ENCODE measurements at regions not wholly inside any gene's neighbourhood (a gene's known extent, or its start where the extent isn't known, plus 50 kb on each side); places are given as distances from the start of the nearest gene placed in this dataset.

DNA sequence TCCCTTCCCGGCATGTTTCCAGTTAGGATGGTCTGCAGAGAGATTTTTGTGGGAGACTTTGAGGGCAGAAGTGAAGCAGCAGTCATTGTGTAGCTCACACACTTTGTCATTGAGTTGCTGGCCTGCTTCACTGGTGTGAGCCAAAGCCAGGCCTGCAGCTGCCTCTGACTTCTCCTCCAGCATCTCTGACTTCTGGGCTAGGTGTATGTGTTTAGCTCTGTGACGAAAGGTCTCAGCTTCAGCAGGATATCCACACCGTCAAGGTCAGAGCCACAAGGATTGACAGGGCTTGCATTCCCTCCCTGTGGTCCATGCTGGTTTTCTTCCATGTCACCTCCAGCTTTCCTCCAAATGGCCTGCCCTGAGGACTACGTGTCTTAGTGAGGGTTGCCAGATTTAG lies 57.1 kb upstream of the OSBPL11 start:
- intact Hi-C loops (cut with micrococcal nuclease; ENCODE audit: unreplicated experiment), result no loop called here
- Mint-ChIP-seq H3K4me1 (ENCODE audit: low read depth, unreplicated experiment) (peaks cover 19% of the 10 kb centered on the region), H3K4me3 (ENCODE audit: low read depth, unreplicated experiment) (no peak overlapping the region), H3K36me3 (ENCODE audit: insufficient read depth, unreplicated experiment) (peaks cover 8% of the 10 kb centered on the region), H3K27me3 (ENCODE audit: unreplicated experiment) (no peaks in the 10 kb centered on the region), H3K27ac (ENCODE audit: unreplicated experiment) (no peak overlapping the region), H3K9me3 (ENCODE audit: low read depth, unreplicated experiment) (no peaks in the 10 kb centered on the region)
- no TSS peak for BruUV-seq (replicated peaks)
- no peak for TF ChIP-seq CTCF (IDR thresholded peaks at IDR 0.05; ENCODE audit: unreplicated experiment)
- no peak for DNase-seq
- CTCF ChIA-PET, result interaction anchor here (0.7 to 1.3 kb wide), 2 partner anchors 10 to 681 kb away, joined by 3 read pairs; no protein-coding TSS in a partner anchor

- intact Hi-C loops (cut with micrococcal nuclease; ENCODE audit: unreplicated experiment), result no loop called here
- DNase-seq, result no peak
- no peak for TF ChIP-seq CTCF (IDR thresholded peaks at IDR 0.05; ENCODE audit: unreplicated experiment)
- no peak overlapping the region for H3K27ac Mint-ChIP-seq (ENCODE audit: unreplicated experiment)
- CTCF ChIA-PET, result no interaction called here
- no peak overlapping the region for H3K4me3 Mint-ChIP-seq (ENCODE audit: low read depth, unreplicated experiment)
- no peaks in the 10 kb centered on the region for H3K9me3 Mint-ChIP-seq (ENCODE audit: low read depth, unreplicated experiment)
- H3K4me1 Mint-ChIP-seq (ENCODE audit: low read depth, unreplicated experiment), result peaks cover 9% of the 10 kb centered on the region
- H3K27me3 Mint-ChIP-seq (ENCODE audit: unreplicated experiment), result no peaks in the 10 kb centered on the region
- no peaks in the 10 kb centered on the region for H3K36me3 Mint-ChIP-seq (ENCODE audit: insufficient read depth, unreplicated experiment)
- BruUV-seq (replicated peaks), result no TSS peak
Observed at GRCh38 chr3:125654526-125654925, 59.2 kb upstream of the OSBPL11 start.

DNA sequence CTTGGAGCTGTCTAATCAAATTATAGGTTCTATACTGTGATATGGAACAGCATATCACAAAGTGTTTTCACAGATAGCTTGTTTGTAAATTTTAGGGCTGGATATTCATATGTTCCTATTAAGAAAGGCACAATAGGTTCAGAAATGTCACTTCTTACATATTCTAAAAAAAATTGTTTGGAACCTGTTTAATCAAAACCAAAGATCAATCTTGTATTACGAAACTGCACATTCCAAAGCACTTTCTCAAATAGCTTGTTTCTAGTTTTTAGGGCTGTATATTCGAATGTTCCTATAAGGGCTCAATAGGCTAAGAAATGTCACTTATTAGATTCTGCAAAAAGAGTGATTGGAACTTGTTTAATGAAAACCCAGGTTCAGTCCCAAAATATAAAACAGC lies 67.4 kb upstream of the OSBPL11 start:
- no peak for TF ChIP-seq CTCF (IDR thresholded peaks at IDR 0.05; ENCODE audit: unreplicated experiment)
- Mint-ChIP-seq H3K36me3 (ENCODE audit: insufficient read depth, unreplicated experiment) (no peaks in the 10 kb centered on the region), H3K9me3 (ENCODE audit: low read depth, unreplicated experiment) (no peaks in the 10 kb centered on the region), H3K4me3 (ENCODE audit: low read depth, unreplicated experiment) (no peak overlapping the region), H3K27me3 (ENCODE audit: unreplicated experiment) (no peaks in the 10 kb centered on the region), H3K27ac (ENCODE audit: unreplicated experiment) (no peak overlapping the region), H3K4me1 (ENCODE audit: low read depth, unreplicated experiment) (no peaks in the 10 kb centered on the region)
- intact Hi-C loops (cut with micrococcal nuclease; ENCODE audit: unreplicated experiment), result no loop called here
- no TSS peak for BruUV-seq (replicated peaks)
- no peak for DNase-seq
- CTCF ChIA-PET, result interaction anchor here (0.9 to 1.2 kb wide), 2 partner anchors 10 to 31 kb away, joined by 3 read pairs; no protein-coding TSS in a partner anchor

DNA sequence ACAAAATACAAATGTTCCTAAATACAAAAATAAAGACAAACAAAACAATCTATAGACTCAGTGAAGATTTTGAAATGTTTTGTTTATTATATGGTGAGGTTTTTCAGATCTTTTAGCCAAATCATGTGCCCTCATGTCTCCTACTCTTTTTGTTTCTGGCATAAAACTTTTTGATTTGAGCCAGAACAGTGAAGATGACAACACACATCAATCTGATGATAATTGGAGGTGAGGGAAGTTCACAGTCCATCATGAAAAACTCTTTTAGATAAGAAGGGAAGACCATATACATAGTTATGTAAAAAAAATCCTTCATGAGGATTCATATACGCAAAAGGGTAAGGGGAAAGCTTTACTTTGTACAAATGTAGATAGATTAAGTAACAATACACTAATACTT lies 75.1 kb upstream of the OSBPL11 start:
- no peaks in the 10 kb centered on the region for H3K4me1 Mint-ChIP-seq (ENCODE audit: low read depth, unreplicated experiment)
- BruUV-seq (replicated peaks), result no TSS peak
- CTCF ChIA-PET, result no interaction called here
- no peak overlapping the region for H3K4me3 Mint-ChIP-seq (ENCODE audit: low read depth, unreplicated experiment)
- no peak for TF ChIP-seq CTCF (IDR thresholded peaks at IDR 0.05; ENCODE audit: unreplicated experiment)
- H3K36me3 Mint-ChIP-seq (ENCODE audit: insufficient read depth, unreplicated experiment), result no peaks in the 10 kb centered on the region
- no peaks in the 10 kb centered on the region for H3K9me3 Mint-ChIP-seq (ENCODE audit: low read depth, unreplicated experiment)
- H3K27me3 Mint-ChIP-seq (ENCODE audit: unreplicated experiment), result no peaks in the 10 kb centered on the region
- H3K27ac Mint-ChIP-seq (ENCODE audit: unreplicated experiment), result no peak overlapping the region
- intact Hi-C loops (cut with micrococcal nuclease; ENCODE audit: unreplicated experiment), result no loop called here
- no peak for DNase-seq
